Tibial artery (tissue), 4 donors: ENCODE measurements at regions not wholly inside any gene's neighbourhood (a gene's known extent, or its start where the extent isn't known, plus 50 kb on each side); places are given as distances from the start of the nearest gene placed in this dataset.

Experiments
- DNase-seq, 2 donors: peaks; one replicate each; pipeline ENCODE4 v3.0.0-alpha.2; 2019
- H3K27ac ChIP-seq, 2 donors: fragments of 200-600 bp; sonication (generic) in 1 of 2; 1 replicate in 1 of 2; 2 replicates in 1 of 2; pipeline ENCODE4 v1.5.1; 2018 to 2019; ENCODE audit warnings: mild to moderate bottlenecking in 1 of 2
- H3K27me3 ChIP-seq, 2 donors: fragments of 200-600 bp; sonication (generic) in 1 of 2; one replicate each; pipeline versions ENCODE4 v1.5.1 to v1.6.0; 2016 to 2019
- H3K36me3 ChIP-seq, 3 donors: fragments of 200-600 bp; sonication (generic) in 2 of 3; one replicate each; pipeline ENCODE4 v1.5.1; 2016 to 2019; ENCODE audit warnings: mild to moderate bottlenecking in 2 of 3
- H3K4me1 ChIP-seq, 4 donors: fragments of 200-600 bp; sonication (generic) in 2 of 4; 1 replicate in 3 of 4; 2 replicates in 1 of 4; pipeline ENCODE4 v1.5.1; 2016 to 2019
- H3K4me3 ChIP-seq, 2 donors: fragments of 200-600 bp; sonication (generic) in 1 of 2; 1 replicate in 1 of 2; 2 replicates in 1 of 2; pipeline ENCODE4 v1.5.1; 2018 to 2019; ENCODE audit warnings: mild to moderate bottlenecking in 2 of 2
- H3K9me3 ChIP-seq, 3 donors: fragments of 200-600 bp; sonication (generic) in 1 of 3; one replicate each; pipeline ENCODE4 v1.5.1; 2016 to 2019
- intact Hi-C: fragments of 100-400 bp; cut with DNase I; formaldehyde crosslinking; loops from one replicate; pipeline ENCODE4 v1.15.0; 2023; ENCODE audit warnings: low total_unique reads
- TF ChIP-seq, protein P1 (sequence below), 2 experiments: fragments of 200-600 bp in 1 of 2; fragments of 450-650 bp in 1 of 2; IDR thresholded peaks; one replicate each; pipeline ENCODE4 v1.5.1; 2017 to 2019; ENCODE audit warnings: antibody characterized with exemption in 2 of 2, mild to moderate bottlenecking in 1 of 2, moderate library complexity in 1 of 2

DNA sequence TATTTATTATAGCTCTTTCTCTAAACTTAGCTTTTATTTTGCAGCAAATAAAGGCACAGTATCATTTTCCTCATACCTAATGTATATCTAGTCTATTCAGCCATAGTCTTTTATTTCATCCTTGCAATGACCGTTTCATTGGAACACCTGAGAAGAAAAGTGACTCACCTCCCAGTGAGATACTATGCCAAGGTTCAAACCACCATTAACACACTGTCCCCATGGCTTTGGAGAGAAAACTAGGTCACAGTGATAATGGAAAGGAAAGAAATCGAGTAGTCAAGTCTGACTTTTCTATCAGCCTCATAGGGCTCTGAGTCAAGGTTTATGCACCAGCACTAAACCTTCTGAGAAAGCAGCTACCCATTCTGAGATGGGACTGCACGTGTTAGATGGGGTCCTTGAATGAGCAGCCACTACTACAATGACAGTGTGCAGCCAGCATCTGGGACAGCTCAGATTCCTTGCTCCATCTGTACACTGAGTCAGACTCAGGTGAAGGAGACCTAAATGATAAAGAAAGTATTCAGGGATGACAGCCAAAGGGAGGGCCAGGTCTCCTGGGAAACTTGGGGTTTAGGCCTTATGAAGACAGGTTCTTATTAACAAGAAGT, 971.1 kb upstream of the ACVR2A start:
- no peak overlapping the region for H3K27ac ChIP-seq
- DNase-seq: no peak
- no peaks in the 10 kb centered on the region for H3K4me1 ChIP-seq
- H3K27me3 ChIP-seq: no peaks in the 10 kb centered on the region
- H3K4me3 ChIP-seq: no peak overlapping the region
- TF ChIP-seq, protein P1, sequence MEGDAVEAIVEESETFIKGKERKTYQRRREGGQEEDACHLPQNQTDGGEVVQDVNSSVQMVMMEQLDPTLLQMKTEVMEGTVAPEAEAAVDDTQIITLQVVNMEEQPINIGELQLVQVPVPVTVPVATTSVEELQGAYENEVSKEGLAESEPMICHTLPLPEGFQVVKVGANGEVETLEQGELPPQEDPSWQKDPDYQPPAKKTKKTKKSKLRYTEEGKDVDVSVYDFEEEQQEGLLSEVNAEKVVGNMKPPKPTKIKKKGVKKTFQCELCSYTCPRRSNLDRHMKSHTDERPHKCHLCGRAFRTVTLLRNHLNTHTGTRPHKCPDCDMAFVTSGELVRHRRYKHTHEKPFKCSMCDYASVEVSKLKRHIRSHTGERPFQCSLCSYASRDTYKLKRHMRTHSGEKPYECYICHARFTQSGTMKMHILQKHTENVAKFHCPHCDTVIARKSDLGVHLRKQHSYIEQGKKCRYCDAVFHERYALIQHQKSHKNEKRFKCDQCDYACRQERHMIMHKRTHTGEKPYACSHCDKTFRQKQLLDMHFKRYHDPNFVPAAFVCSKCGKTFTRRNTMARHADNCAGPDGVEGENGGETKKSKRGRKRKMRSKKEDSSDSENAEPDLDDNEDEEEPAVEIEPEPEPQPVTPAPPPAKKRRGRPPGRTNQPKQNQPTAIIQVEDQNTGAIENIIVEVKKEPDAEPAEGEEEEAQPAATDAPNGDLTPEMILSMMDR (IDR thresholded peaks at IDR 0.05): no peak
- no peaks in the 10 kb centered on the region for H3K36me3 ChIP-seq
- intact Hi-C loops: no loop called here
- no peaks in the 10 kb centered on the region for H3K9me3 ChIP-seq

DNA sequence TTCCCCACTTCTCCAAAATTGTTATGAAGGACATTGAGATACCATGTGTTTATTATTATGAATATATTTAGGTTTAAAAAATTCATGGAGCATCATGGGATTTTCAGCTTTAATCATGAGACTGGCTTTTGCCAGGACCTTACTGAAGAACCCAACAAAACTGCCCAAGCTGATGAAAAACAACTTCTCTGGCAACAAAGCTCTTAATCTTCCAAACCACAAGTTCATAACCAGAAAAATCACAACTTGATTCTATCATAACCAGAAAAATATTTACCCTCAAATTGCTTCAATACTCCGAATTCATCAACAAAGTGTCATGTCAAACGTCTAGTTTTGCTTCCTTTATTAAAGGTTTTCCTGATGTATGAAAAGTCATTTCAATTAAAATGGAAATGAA, 971.8 kb upstream of the ACVR2A start:
- Histone ChIP-seq H3K4me3 (no peak overlapping the region), H3K27ac (no peak overlapping the region), H3K27me3 (no peaks in the 10 kb centered on the region), H3K9me3 (no peaks in the 10 kb centered on the region), H3K36me3 (no peaks in the 10 kb centered on the region), H3K4me1 (no peaks in the 10 kb centered on the region)
- DNase-seq: no peak
- TF ChIP-seq, protein P1 (IDR thresholded peaks at IDR 0.05): no peak
- intact Hi-C loops: no loop called here

DNA sequence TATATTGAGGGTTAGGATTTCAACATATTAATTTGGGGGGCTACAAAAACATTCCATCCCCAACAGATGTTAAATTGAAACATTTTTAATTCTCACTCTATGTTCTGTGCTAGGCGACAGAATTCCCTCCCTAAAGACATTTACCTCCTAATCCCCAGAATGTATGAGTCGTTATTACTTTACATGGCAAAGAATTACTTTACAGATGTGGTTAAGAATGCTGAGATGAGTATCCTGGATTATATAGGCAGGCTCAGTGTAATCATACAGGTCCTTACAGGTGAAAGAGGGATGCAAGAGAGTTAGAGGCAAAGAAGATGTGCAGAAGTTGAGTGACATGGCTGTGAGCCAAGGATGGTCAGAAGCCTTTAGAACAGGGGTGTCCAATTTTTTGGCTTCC, 974.1 kb upstream of the ACVR2A start:
- H3K4me1 ChIP-seq: no peaks in the 10 kb centered on the region
- TF ChIP-seq, protein P1 (IDR thresholded peaks at IDR 0.05): no peak
- H3K27ac ChIP-seq: no peak overlapping the region
- DNase-seq: no peak
- H3K36me3 ChIP-seq: no peaks in the 10 kb centered on the region
- intact Hi-C loops: no loop called here
- H3K4me3 ChIP-seq: no peak overlapping the region
- no peaks in the 10 kb centered on the region for H3K27me3 ChIP-seq
- H3K9me3 ChIP-seq: no peaks in the 10 kb centered on the region

DNA sequence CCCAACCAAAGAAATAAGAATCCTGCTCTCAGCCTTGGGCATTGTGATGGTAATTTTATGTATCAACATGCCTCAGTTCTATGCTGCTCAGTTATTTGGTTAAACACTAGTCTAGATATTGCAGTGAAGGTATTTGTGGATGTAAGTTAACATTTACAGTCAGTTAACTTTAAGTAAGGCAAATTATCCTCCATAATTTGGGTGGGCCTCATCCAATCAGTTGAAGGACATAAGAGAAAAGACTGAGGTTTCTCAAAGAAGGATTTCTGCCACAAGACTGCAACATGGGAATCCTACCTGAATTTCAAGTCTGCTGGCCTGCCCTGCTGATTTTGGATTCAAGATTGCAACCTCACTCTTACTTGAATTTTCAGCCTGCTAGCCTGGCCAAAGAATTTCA, 975.5 kb upstream of the ACVR2A start:
- Histone ChIP-seq H3K27ac (no peak overlapping the region), H3K36me3 (no peaks in the 10 kb centered on the region), H3K27me3 (no peaks in the 10 kb centered on the region), H3K4me3 (no peak overlapping the region), H3K9me3 (no peaks in the 10 kb centered on the region), H3K4me1 (no peaks in the 10 kb centered on the region)
- TF ChIP-seq, protein P1 (IDR thresholded peaks at IDR 0.05): no peak
- DNase-seq: no peak
- intact Hi-C loops: no loop called here

DNA sequence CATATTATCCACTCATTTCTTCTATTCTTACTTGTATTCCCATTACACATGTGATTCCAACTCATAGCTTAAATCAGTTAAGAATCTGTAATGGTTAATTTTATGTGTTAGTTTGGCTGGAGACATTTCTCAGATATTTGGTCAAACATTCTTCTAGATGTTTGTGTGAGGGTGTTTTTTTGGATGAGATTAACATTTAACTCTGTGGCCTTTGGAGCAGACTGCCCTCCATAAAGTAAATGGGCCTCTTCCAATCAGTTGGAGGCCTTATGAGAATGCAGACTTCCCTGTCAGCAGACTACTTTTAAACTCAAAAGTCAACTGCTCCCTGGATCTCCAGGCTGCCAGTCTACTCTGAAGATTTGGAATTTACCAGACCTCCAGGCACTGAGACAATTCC, 976.8 kb upstream of the ACVR2A start:
- Histone ChIP-seq H3K9me3 (peaks cover 0 to 2% (median 0%) of the 10 kb centered on the region in 3 donors), H3K36me3 (no peaks in the 10 kb centered on the region), H3K4me3 (no peak overlapping the region), H3K27me3 (no peaks in the 10 kb centered on the region), H3K4me1 (no peaks in the 10 kb centered on the region), H3K27ac (no peak overlapping the region)
- intact Hi-C loops: no loop called here
- TF ChIP-seq, protein P1 (IDR thresholded peaks at IDR 0.05): no peak
- no peak for DNase-seq

DNA sequence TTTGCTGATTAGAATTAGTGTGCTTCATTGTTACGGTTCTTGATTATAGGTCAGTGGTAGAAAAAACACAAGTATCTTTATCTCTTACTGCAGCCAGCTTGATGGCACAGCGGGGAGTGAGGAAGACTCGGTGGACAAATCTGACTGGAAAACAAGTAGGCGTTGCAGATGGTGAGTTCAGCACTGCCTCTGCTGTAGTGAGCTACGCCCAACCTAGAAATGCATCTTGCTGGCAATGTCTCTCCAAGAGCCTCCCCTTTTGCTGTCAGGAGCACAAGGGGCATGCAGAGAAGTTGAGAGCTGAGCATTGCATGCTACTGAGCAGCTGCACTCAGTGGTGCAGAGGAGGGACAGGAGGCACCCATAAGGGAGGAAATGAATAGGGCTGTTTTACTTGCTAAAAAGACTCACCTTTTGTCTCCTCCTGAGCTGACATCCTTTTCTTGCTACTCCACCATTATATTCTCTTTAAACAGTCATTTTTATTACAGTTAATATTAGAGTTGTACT, 977.3 kb upstream of the ACVR2A start:
- Histone ChIP-seq H3K27ac (no peak overlapping the region), H3K27me3 (no peaks in the 10 kb centered on the region), H3K4me3 (no peak overlapping the region), H3K9me3 (peaks cover 0 to 2% (median 0%) of the 10 kb centered on the region in 3 donors), H3K4me1 (no peaks in the 10 kb centered on the region), H3K36me3 (no peaks in the 10 kb centered on the region)
- no peak for DNase-seq
- TF ChIP-seq, protein P1 (IDR thresholded peaks at IDR 0.05): no peak
- intact Hi-C loops: no loop called here
